GM21717 (cell line): ENCODE measurements at regions not wholly inside any gene's neighbourhood (a gene's known extent, or its start where the extent isn't known, plus 50 kb on each side); places are given as distances from the start of the nearest gene placed in this dataset.
"Not testable (repeated sequence)": the region's sequence is repeated elsewhere in the genome, so short reads cannot be mapped to it uniquely, and the experiment has no call there.

Experiments used
- ATAC-seq: cut with Tn5 transposase; IDR thresholded peaks from one replicate; pipeline ENCODE4 v1.9.1; 2021; ENCODE audit warnings: mild to moderate bottlenecking, moderate library complexity; ENCODE audit not compliant: unreplicated experiment

DNA sequence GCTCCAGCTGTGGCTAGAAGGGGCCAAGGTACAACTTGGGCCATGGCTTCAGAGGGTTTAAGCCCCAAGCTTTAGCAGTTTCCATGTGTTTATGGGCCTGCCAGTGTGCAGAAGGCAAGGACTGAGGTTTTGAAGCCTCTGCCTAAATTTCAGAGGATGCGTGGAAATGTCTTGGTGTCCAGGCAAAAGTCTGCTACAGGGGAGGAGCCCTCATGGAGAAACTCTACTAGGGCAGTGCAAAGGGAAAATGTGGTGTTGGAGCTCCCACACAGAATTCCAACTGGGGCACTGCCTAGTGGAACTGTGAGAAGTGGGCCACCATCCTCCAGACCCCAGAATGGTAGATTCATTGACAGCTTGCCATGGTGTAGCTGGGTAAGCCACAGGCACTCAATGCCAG is 527.2 kb upstream of the RORB start:
- ATAC-seq = no peak

- ATAC-seq = not testable (repeated sequence)
These were observed 520.7 kb upstream of the RORB start for GRCh38 chr9:73976424-73976823.

DNA sequence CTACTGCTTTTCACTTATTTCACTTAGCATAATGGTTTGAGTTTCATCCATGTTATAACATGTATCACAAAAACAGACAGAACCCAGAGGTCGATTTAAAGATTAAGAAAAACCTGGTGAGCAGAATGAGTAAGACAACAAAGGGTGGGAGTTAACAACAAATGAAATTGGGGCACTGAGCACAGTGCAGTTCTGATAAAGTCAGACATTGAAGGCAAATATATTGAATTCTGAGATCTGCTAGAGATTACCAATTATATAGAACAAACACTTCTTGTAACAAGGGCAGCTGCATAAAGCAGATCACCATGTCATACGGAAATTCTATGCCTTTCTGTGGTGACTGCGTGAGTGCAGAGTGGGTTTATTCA is 517.3 kb upstream of the RORB start:
- no peak for ATAC-seq

GRCh38 chr9:73980754-73981153 is 516.4 kb upstream of the RORB start:
- no peak for ATAC-seq

- ATAC-seq = no peak
These were observed 515.7 kb upstream of the RORB start for GRCh38 chr9:73981405-73981804.

GRCh38 chr9:73995836-73996235 is 501.3 kb upstream of the RORB start:
- no peak for ATAC-seq

DNA sequence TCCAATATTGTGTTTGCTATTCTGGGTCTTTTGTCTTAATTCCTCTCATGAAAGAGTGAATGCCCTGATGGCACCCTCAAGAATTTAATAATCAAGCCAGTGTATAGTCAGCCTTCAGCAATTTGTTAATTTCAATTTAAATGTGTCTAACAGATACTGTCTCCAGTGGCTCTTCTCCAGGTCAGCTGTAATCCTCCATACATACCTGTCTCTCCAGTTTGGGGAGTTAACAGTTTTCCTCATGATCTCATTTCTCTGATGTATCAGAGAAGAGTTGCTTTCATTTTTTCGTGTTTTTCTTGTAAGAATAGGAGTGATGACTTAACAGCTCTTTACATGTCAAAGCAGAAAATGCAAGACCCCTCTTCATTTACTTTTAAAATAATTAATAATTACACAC is 500.3 kb upstream of the RORB start:
- ATAC-seq = no peak

DNA sequence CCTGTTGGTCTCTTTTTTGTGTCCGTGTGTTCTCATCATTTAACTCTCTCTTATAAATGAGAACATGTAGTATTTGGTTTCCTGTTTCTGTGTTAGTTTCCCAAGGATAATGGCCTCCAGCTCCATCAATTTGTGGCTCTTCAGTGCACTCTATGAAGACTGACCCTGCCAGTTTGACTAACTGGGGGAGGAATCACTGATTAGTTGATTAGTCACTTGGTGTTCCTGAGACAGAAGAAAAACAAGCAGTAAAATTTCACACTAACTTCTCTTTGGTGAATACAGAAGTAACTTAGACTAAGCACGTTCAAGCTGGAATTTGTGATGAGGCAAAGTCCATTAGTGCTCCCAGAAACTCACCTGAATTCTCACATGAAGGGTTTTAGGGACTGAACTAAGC is 495.8 kb upstream of the RORB start:
- ATAC-seq = no peak

GRCh38 chr9:74006935-74007334 is 490.2 kb upstream of the RORB start:
- ATAC-seq = no peak

DNA sequence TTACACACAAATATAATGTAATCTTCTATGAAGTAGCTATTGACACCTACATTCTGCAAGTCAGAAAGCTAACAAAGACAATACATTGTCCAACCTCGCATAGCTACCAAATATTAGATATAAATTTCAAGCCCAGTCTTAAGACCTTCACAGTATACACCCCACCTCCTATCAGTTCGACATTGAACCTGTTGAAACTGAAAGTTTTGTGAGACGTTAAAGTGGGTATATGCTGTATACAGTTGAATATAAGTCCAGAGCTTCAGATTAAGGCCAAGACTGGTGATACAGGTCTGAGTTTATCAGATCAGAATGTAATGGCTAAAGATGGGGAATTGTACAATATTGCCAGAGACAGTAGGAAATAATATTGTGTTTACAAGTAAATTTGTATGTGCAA is 489.3 kb upstream of the RORB start:
- ATAC-seq = no peak

- no peak for ATAC-seq
These were observed 481.1 kb upstream of the RORB start for GRCh38 chr9:74016004-74016403.

- ATAC-seq = no peak
These were observed 471.7 kb upstream of the RORB start for GRCh38 chr9:74025402-74025925.

DNA sequence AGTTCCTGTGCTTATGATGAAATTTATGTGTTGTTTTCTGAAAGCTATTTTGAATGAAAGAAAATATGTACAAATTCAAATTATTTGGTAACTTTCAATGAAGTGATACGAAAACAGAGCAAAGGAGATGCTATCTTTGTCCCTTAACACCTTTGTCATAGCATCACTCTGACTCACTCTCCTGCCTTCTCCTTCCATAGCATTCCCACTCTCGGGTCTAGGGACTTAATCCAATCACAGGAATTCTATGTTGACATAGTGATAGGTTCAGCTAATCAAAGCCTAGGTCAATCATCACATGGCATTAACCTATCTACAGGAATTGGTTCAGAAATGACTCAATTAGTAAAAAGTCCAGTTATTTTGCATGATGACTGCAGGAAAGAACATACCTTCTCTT is 464.7 kb upstream of the RORB start:
- no peak for ATAC-seq

GRCh38 chr9:74035786-74036185 is 461.3 kb upstream of the RORB start:
- no peak for ATAC-seq

DNA sequence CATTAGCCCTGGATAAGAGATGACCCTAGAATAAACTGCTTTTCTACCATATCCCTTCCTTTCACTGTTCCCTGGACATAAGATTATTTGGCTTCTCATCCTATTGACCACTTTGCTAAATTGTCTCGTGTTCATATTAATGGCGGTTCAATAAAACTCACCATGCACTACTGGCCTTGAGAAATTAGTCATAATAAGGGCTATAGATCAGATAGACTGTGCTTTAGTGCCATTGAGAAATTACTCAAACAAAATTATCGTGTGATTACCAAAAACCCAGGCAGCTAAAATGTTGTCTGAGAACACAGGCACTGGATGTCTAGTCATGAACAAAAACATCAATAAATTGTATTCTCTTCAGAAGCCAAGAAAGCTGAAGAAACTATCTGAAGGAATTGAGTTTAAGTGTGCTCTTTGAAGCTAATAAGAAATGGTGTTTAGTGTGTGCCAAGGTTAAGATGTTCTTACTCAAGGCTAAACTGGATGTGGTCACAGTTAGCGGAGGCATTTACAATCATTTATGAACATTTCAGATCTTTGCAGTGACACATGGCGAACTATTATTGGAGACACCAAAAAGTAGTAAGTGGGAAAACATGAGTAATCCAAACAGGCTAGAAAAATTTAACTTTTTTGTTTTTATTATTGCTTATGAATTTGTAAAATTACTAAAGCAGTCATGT is 460.4 kb upstream of the RORB start:
- ATAC-seq = peak; percentile 85

DNA sequence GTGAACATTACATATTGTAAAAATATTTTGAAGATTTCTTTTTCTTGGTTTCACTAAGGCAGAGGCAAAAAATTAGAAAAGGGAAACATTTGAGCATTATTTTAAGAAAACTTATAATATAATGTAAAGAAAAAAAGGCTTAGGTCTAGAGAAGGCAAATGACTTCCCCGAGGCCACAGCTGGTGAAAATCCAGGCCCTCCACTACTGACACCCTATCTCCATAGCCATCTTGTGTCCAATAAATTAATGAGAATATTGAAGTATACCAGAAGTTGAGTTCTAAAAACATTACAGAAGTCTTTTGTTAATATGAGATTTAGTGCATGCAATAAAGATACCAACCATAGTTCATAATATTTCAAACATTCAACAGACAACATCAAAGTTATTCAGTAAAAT is 459.9 kb upstream of the RORB start:
- ATAC-seq = no peak

DNA sequence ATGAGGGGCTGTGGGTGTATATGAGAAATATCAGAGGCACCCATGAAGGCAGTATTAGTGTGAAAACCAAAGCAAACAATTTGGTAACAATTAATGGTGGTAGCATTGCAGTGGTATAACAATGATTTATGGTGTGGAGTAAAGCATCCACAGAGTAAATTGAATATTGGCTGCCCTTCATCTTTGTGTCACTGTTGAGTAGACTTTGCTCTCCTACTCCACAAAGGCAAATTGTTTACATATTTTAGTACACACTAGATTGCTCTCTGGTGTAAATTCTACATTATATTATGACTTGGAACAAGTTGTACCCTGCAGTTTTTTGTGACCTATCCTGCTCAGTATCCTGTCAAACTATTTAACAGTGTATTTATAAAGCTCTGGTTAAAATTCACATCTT is 455.5 kb upstream of the RORB start:
- ATAC-seq = no peak

DNA sequence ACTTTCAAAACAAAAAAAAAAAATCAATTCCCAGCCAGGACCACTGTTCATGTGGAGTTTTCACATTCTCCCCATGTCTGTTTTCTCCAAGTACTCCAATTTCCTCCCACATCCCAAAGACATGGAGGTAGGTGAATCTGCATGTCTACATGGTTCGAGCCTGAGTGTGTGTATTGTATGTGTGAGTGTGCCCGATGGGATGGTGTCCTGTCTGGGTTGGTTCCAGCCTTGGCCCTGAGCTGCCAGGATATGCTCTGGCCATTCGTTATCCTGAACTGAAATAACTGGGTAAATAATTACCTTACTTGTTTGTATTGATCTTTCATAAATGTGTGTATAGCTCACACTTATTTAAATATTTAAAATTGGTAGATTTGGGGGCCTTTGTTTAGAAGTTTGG is 452.3 kb upstream of the RORB start:
- no peak for ATAC-seq

GRCh38 chr9:74056023-74056422 is 441.1 kb upstream of the RORB start:
- no peak for ATAC-seq

GRCh38 chr9:74057051-74057450 is 440.1 kb upstream of the RORB start:
- ATAC-seq = not testable (repeated sequence)

GRCh38 chr9:74064702-74065101 is 432.4 kb upstream of the RORB start:
- ATAC-seq = no peak

GRCh38 chr9:74066128-74066527 is 431.0 kb upstream of the RORB start:
- ATAC-seq = no peak

- no peak for ATAC-seq
These were observed 430.5 kb upstream of the RORB start for GRCh38 chr9:74066605-74067004.
